Epithelial cell of proximal tubule (primary cell): ENCODE measurements at regions not wholly inside any gene's neighbourhood (a gene's known extent, or its start where the extent isn't known, plus 50 kb on each side); places are given as distances from the start of the nearest gene placed in this dataset.
"Not testable (repeated sequence)": the region's sequence is repeated elsewhere in the genome, so short reads cannot be mapped to it uniquely, and the experiment has no call there.

Experiments
- DNase-seq: peaks from one replicate; pipeline ENCODE4 v3.0.0-alpha.2; 2011; ENCODE audit warnings: low read depth
- H3K4me3 ChIP-seq: 2 replicates; pipeline ENCODE4 v1.5.1; 2011; ENCODE audit warnings: low read depth, mild to moderate bottlenecking, low read length
- CTCF ChIP-seq: conservative IDR thresholded peaks from 2 replicates; pipeline ENCODE4 v1.5.1; 2012; ENCODE audit warnings: low read depth, mild to moderate bottlenecking, low read length

GRCh38 chr6:101080597-101080996 is 199.5 kb upstream of the ASCC3 start:
- TF ChIP-seq CTCF = no peak
- no peak for DNase-seq
- H3K4me3 ChIP-seq = no peak overlapping the region

- no peak for TF ChIP-seq CTCF
- no peak overlapping the region for H3K4me3 ChIP-seq
- DNase-seq = no peak
These were observed 202.5 kb upstream of the ASCC3 start for GRCh38 chr6:101083533-101084175.

DNA sequence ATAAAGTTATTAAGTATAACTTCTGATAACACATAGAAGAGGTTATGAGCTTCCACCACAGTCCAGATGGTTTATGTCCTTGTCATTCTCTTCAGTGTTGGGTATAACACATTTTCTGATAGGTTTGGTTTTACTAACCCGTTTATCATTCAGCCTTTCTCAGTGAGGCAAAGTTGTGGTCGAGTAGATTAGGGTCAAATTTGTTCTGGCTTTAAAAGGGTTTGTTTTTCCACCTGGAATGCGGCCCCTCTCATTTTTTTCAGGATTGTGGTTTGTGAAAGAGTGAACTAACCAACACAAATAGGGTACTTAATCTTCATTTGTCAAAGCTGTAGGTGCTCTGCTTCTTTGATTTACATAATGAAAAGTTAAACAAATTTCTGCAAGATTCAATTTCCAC is 204.2 kb upstream of the ASCC3 start:
- TF ChIP-seq CTCF = no peak
- H3K4me3 ChIP-seq = no peak overlapping the region
- no peak for DNase-seq

- H3K4me3 ChIP-seq = no peak overlapping the region
- DNase-seq = no peak
- no peak for TF ChIP-seq CTCF
These were observed 205.3 kb upstream of the ASCC3 start for GRCh38 chr6:101086473-101086872.

GRCh38 chr6:101088594-101088993 is 207.5 kb upstream of the ASCC3 start:
- H3K4me3 ChIP-seq = no peak overlapping the region
- TF ChIP-seq CTCF = no peak
- DNase-seq = no peak

DNA sequence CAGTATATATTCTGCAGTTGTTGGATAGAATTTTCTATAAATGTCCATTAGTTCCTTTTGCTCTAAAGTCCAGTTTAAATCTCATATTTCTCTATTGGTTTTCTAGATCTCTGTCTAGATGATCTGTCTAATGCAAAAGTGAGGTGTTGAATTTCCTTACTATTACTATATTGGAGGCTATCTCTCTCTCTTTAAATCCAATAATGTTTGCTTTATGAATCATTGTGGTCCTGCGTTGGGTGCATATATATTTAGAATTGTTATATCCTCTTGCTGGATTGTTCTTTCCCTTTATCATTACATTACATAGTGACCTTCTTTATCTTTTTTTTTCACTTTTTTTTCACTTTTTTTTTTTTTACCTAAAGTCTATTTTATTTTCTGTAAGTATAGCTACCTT is 208.5 kb upstream of the ASCC3 start:
- DNase-seq = no peak
- no peak for TF ChIP-seq CTCF
- H3K4me3 ChIP-seq = no peak overlapping the region

DNA sequence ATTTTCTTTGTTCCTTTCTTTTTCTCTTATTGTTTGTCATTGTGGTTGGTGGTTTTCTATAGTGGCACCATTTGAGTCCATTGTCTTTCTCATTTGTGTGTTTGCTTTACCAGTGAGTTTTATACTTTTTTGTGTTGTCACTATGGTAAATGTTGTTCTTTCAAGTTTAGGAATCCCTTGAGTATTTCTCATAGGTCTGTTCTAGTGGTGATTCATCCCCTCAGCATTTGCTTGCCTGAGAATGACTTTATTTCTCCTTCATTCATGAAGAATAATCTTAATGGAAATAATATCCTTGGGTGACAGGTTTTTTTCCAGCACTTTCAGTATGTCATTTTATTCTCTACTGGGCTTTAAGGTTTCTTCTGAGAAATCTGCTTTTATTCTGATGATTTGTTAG is 209.2 kb upstream of the ASCC3 start:
- no peak for DNase-seq
- no peak overlapping the region for H3K4me3 ChIP-seq
- no peak for TF ChIP-seq CTCF

GRCh38 chr6:101098605-101099004 is 217.5 kb upstream of the ASCC3 start:
- not testable (repeated sequence) for H3K4me3 ChIP-seq, DNase-seq
